ENCODE measurements at regions not wholly inside any gene's neighbourhood (a gene's known extent, or its start where the extent isn't known, plus 50 kb on each side); places are given as distances from the start of the nearest gene placed in this dataset.

DNA sequence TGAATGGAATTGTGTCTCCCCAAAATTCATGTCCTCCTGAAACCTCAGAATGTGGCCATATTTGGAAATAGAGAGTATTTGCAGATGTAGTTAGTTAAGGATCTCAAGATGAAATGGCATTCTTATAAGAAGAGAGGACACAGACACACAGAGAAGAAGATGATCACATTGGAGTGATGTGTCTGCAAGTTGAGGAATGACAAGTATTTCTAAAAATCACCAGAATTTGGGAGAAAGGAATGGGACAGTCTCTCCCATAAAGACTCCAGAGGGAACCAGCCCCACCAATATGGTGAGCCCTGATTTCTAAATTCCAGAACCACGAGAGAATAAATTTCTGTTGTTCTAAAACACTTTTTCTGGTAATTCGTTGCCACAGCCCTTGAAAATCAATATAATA is 166.3 kb downstream of the C1D start:
- DNase-seq (ENCODE audit: low read depth, low spot score) (no peak), ATAC-seq (no peak)
- Histone ChIP-seq H2AFZ (ENCODE audit: low read depth, low read length, poor library complexity, severe bottlenecking) (no peak overlapping the region), H3K4me1 (ENCODE audit: control insufficient read depth in 1 of 2, insufficient read depth in 2 of 2, low read length in 2 of 2) (no peaks in the 10 kb centered on the region), H3K27me3 (ENCODE audit: insufficient read depth, low read length) (no peaks in the 10 kb centered on the region; the same call in 1 of the 2 replicates), H3K36me3 (ENCODE audit: control insufficient read depth in 1 of 2, insufficient read depth in 2 of 2, low read length in 2 of 2) (no peaks in the 10 kb centered on the region), H3K4me2 (ENCODE audit: low read length) (no peak overlapping the region), H3K9me2 (ENCODE audit: insufficient read depth) (no peaks in the 10 kb centered on the region), H3K27ac (ENCODE audit: low read depth, low read length) (no peak overlapping the region), H3K79me2 (ENCODE audit: insufficient read depth, low read length) (no peaks in the 10 kb centered on the region), H3K4me3 (replicated peaks in 1 of 2; ENCODE audit: low read depth in 1 of 2, low read length in 2 of 2) (no peak overlapping the region), H4K20me1 (ENCODE audit: insufficient read depth) (no peaks in the 10 kb centered on the region), H3K9me3 (ENCODE audit: control insufficient read depth in 1 of 2, insufficient read depth in 1 of 2, low read depth in 1 of 2, low read length in 2 of 2) (no peaks in the 10 kb centered on the region; a peak in 1 of 4 replicates), H3K9ac (ENCODE audit: low read length) (no peak overlapping the region)
- RAD21 ChIA-PET (ENCODE audit: low non-redundant PET in 1 of 2, low total read pairs in 2 of 2, uncharacterized antibody in 2 of 2, unreplicated experiment in 2 of 2), result no interaction called here
- intact Hi-C loops (cut with micrococcal nuclease), result no loop called here
- BruUV-seq (replicated peaks), result no TSS peak
- CTCF ChIA-PET, result no interaction called here
- TF ChIP-seq JUND (IDR thresholded peaks at IDR 0.05) (no peak), SIN3A (IDR thresholded peaks at IDR 0.05; ENCODE audit: low read depth) (no peak), ELF1 (IDR thresholded peaks at IDR 0.05; ENCODE audit: borderline replicate concordance, low read depth) (no peak), YY1 (IDR thresholded peaks at IDR 0.05; ENCODE audit: extremely low read depth, insufficient replicate concordance, low read depth, low read length) (no peak), CBX3 (IDR thresholded peaks at IDR 0.05; ENCODE audit: low read depth) (no peak), CEBPB (IDR thresholded peaks at IDR 0.05; ENCODE audit: low read depth) (no peak), EZH2phosphoT487 (IDR thresholded peaks at IDR 0.05; ENCODE audit: borderline replicate concordance) (no peak), POLR2AphosphoS5 (IDR thresholded peaks at IDR 0.05; ENCODE audit: low read depth, low read length) (no peak), FOSL1 (IDR thresholded peaks at IDR 0.05; ENCODE audit: low read depth) (no peak), EZH2 (IDR thresholded peaks at IDR 0.05) (no peak)
- TF ChIP-seq, protein P1, sequence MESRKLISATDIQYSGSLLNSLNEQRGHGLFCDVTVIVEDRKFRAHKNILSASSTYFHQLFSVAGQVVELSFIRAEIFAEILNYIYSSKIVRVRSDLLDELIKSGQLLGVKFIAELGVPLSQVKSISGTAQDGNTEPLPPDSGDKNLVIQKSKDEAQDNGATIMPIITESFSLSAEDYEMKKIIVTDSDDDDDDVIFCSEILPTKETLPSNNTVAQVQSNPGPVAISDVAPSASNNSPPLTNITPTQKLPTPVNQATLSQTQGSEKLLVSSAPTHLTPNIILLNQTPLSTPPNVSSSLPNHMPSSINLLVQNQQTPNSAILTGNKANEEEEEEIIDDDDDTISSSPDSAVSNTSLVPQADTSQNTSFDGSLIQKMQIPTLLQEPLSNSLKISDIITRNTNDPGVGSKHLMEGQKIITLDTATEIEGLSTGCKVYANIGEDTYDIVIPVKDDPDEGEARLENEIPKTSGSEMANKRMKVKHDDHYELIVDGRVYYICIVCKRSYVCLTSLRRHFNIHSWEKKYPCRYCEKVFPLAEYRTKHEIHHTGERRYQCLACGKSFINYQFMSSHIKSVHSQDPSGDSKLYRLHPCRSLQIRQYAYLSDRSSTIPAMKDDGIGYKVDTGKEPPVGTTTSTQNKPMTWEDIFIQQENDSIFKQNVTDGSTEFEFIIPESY (IDR thresholded peaks at IDR 0.05; ENCODE audit: extremely low read depth, insufficient replicate concordance, low read length), result no peak
- TF ChIP-seq, protein P2, sequence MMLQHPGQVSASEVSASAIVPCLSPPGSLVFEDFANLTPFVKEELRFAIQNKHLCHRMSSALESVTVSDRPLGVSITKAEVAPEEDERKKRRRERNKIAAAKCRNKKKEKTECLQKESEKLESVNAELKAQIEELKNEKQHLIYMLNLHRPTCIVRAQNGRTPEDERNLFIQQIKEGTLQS (IDR thresholded peaks at IDR 0.05), result no peak
- TF ChIP-seq, protein P3, sequence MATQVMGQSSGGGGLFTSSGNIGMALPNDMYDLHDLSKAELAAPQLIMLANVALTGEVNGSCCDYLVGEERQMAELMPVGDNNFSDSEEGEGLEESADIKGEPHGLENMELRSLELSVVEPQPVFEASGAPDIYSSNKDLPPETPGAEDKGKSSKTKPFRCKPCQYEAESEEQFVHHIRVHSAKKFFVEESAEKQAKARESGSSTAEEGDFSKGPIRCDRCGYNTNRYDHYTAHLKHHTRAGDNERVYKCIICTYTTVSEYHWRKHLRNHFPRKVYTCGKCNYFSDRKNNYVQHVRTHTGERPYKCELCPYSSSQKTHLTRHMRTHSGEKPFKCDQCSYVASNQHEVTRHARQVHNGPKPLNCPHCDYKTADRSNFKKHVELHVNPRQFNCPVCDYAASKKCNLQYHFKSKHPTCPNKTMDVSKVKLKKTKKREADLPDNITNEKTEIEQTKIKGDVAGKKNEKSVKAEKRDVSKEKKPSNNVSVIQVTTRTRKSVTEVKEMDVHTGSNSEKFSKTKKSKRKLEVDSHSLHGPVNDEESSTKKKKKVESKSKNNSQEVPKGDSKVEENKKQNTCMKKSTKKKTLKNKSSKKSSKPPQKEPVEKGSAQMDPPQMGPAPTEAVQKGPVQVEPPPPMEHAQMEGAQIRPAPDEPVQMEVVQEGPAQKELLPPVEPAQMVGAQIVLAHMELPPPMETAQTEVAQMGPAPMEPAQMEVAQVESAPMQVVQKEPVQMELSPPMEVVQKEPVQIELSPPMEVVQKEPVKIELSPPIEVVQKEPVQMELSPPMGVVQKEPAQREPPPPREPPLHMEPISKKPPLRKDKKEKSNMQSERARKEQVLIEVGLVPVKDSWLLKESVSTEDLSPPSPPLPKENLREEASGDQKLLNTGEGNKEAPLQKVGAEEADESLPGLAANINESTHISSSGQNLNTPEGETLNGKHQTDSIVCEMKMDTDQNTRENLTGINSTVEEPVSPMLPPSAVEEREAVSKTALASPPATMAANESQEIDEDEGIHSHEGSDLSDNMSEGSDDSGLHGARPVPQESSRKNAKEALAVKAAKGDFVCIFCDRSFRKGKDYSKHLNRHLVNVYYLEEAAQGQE (IDR thresholded peaks at IDR 0.05; ENCODE audit: low read depth), result no peak
- POLR2A ChIA-PET, result no interaction called here

Data from HCT116 (cell line).